ENCODE measurements at regions not wholly inside any gene's neighbourhood (a gene's known extent, or its start where the extent isn't known, plus 50 kb on each side); places are given as distances from the start of the nearest gene placed in this dataset.

- H3K9ac ChIP-seq (ENCODE audit: low read depth, low read length, poor library complexity, severe bottlenecking), result no peak overlapping the region
- H2AFZ ChIP-seq (ENCODE audit: low read length), result no peak overlapping the region
- no peaks in the 10 kb centered on the region for H3K9me2 ChIP-seq (replicated peaks; ENCODE audit: low read depth, low read length)
- no peaks in the 10 kb centered on the region for H3K36me3 ChIP-seq (ENCODE audit: insufficient read depth, low read length)
- no peak for TF ChIP-seq EZH2phosphoT487 (IDR thresholded peaks at IDR 0.05; ENCODE audit: borderline replicate concordance)
- no peak for TF ChIP-seq CTCF (conservative IDR thresholded peaks at IDR 0.05; ENCODE audit: low read length)
- H3F3A ChIP-seq (ENCODE audit: low read depth), result no peaks in the 10 kb centered on the region
- H3K4me3 ChIP-seq (ENCODE audit: low read length, poor library complexity, severe bottlenecking), result no peak overlapping the region
- no peaks in the 10 kb centered on the region for H3K4me1 ChIP-seq (ENCODE audit: insufficient read depth, low read length, poor library complexity, severe bottlenecking)
- H3K4me2 ChIP-seq (ENCODE audit: low read depth, low read length, poor library complexity, severe bottlenecking), result no peak overlapping the region
- no peaks in the 10 kb centered on the region for H4K20me1 ChIP-seq (ENCODE audit: insufficient read depth, low read length, poor library complexity, severe bottlenecking)
- no peaks in the 10 kb centered on the region for H3K9me3 ChIP-seq (ENCODE audit: insufficient read depth, low read depth, low read length)
- H3K27me3 ChIP-seq (ENCODE audit: insufficient read depth, low read length, poor library complexity, severe bottlenecking), result no peaks in the 10 kb centered on the region
- H3K79me2 ChIP-seq (ENCODE audit: insufficient read depth, low read length), result no peaks in the 10 kb centered on the region
Measured at GRCh38 chr21:23601549-23601948, 2005.7 kb downstream of the MRPL39 start.

GRCh38 chr21:23593582-23593981, 2013.7 kb downstream of the MRPL39 start:
- no peak for TF ChIP-seq EZH2phosphoT487 (IDR thresholded peaks at IDR 0.05; ENCODE audit: borderline replicate concordance)
- no peak for TF ChIP-seq CTCF (conservative IDR thresholded peaks at IDR 0.05; ENCODE audit: low read length)
- H3K9me3 ChIP-seq (ENCODE audit: insufficient read depth, low read depth, low read length), result no peaks in the 10 kb centered on the region
- H3F3A ChIP-seq (ENCODE audit: low read depth), result no peaks in the 10 kb centered on the region
- H3K4me3 ChIP-seq (ENCODE audit: low read length, poor library complexity, severe bottlenecking), result no peak overlapping the region
- no peaks in the 10 kb centered on the region for H3K27me3 ChIP-seq (ENCODE audit: insufficient read depth, low read length, poor library complexity, severe bottlenecking)
- no peaks in the 10 kb centered on the region for H4K20me1 ChIP-seq (ENCODE audit: insufficient read depth, low read length, poor library complexity, severe bottlenecking)
- no peak overlapping the region for H3K9ac ChIP-seq (ENCODE audit: low read depth, low read length, poor library complexity, severe bottlenecking)
- no peaks in the 10 kb centered on the region for H3K4me1 ChIP-seq (ENCODE audit: insufficient read depth, low read length, poor library complexity, severe bottlenecking)
- H3K9me2 ChIP-seq (replicated peaks; ENCODE audit: low read depth, low read length), result no peaks in the 10 kb centered on the region
- no peaks in the 10 kb centered on the region for H3K79me2 ChIP-seq (ENCODE audit: insufficient read depth, low read length)
- H2AFZ ChIP-seq (ENCODE audit: low read length), result no peak overlapping the region
- H3K36me3 ChIP-seq (ENCODE audit: insufficient read depth, low read length), result no peaks in the 10 kb centered on the region
- no peak overlapping the region for H3K4me2 ChIP-seq (ENCODE audit: low read depth, low read length, poor library complexity, severe bottlenecking)

GRCh38 chr21:23585419-23585818, 2021.9 kb downstream of the MRPL39 start:
- H3K27me3 ChIP-seq (ENCODE audit: insufficient read depth, low read length, poor library complexity, severe bottlenecking), result no peaks in the 10 kb centered on the region
- H4K20me1 ChIP-seq (ENCODE audit: insufficient read depth, low read length, poor library complexity, severe bottlenecking), result no peaks in the 10 kb centered on the region
- H3K36me3 ChIP-seq (ENCODE audit: insufficient read depth, low read length), result no peaks in the 10 kb centered on the region
- H2AFZ ChIP-seq (ENCODE audit: low read length), result no peak overlapping the region
- no peak overlapping the region for H3K4me3 ChIP-seq (ENCODE audit: low read length, poor library complexity, severe bottlenecking)
- H3K9ac ChIP-seq (ENCODE audit: low read depth, low read length, poor library complexity, severe bottlenecking), result no peak overlapping the region
- H3K4me2 ChIP-seq (ENCODE audit: low read depth, low read length, poor library complexity, severe bottlenecking), result no peak overlapping the region
- no peak for TF ChIP-seq EZH2phosphoT487 (IDR thresholded peaks at IDR 0.05; ENCODE audit: borderline replicate concordance)
- TF ChIP-seq CTCF (conservative IDR thresholded peaks at IDR 0.05; ENCODE audit: low read length), result no peak
- no peaks in the 10 kb centered on the region for H3F3A ChIP-seq (ENCODE audit: low read depth)
- H3K9me3 ChIP-seq (ENCODE audit: insufficient read depth, low read depth, low read length), result no peaks in the 10 kb centered on the region
- no peaks in the 10 kb centered on the region for H3K4me1 ChIP-seq (ENCODE audit: insufficient read depth, low read length, poor library complexity, severe bottlenecking)
- no peaks in the 10 kb centered on the region for H3K79me2 ChIP-seq (ENCODE audit: insufficient read depth, low read length)
- no peaks in the 10 kb centered on the region for H3K9me2 ChIP-seq (replicated peaks; ENCODE audit: low read depth, low read length)

All from Loucy (cell line).